Endothelial cell of umbilical vein (primary cell): ENCODE measurements at regions not wholly inside any gene's neighbourhood (a gene's known extent, or its start where the extent isn't known, plus 50 kb on each side); places are given as distances from the start of the nearest gene placed in this dataset.

Source experiments
- BruUV-seq: library from RNA; stranded (reverse); fragments of 400-500 nt; replicated peaks from 2 replicates; lab custom pipeline; 2021; lab: Mats Ljungman, UMichigan
- CTCF ChIA-PET: fragments of 300-600, 350-600 bp; sonication (Branson Sonifier 250); formaldehyde crosslinking; loops from one replicate; lab custom pipeline; 2021; ENCODE audit warnings: antibody characterized with exemption, inconsistent platforms; lab: Charles Lee
- POLR2A ChIA-PET: fragments of 300-600, 350-600 bp; sonication (Branson Sonifier 250); formaldehyde crosslinking; loops from one replicate; lab custom pipeline; 2021; ENCODE audit warnings: antibody characterized with exemption, inconsistent platforms; lab: Charles Lee
- DNase-seq: peaks from one replicate; pipeline ENCODE4 v3.0.0-alpha.2; 2011; ENCODE audit warnings: low read depth, low spot score
- FAIRE-seq: peaks from 2 replicates; lab custom pipeline; 2011; peaks lifted over from hg19 to GRCh38; lab: Jason Lieb, UNC
- H2AFZ ChIP-seq: 2 replicates; pipeline ENCODE4 v1.6.0; 2012; ENCODE audit warnings: low read depth, low read length, control low read depth, inconsistent platforms
- H3K27ac ChIP-seq: 2 replicates; pipeline ENCODE4 v1.5.1; 2011; ENCODE audit warnings: low read depth, mild to moderate bottlenecking, control low read depth, low read length, moderate library complexity; ENCODE audit not compliant: insufficient read depth
- H3K27me3 ChIP-seq, 2 experiments: 2 replicates each; pipeline versions ENCODE4 v1.6.0 to v1.6.1; 2011; ENCODE audit warnings: low read length in 2 of 2, mixed read lengths in 1 of 2; ENCODE audit not compliant: control insufficient read depth in 2 of 2, insufficient read depth in 2 of 2
- H3K36me3 ChIP-seq, 2 experiments: 2 replicates in 1 of 2; 3 replicates in 1 of 2; pipeline ENCODE4 v1.5.1; 2011; ENCODE audit warnings: low read length in 2 of 2, mild to moderate bottlenecking in 1 of 2, moderate library complexity in 1 of 2; ENCODE audit not compliant: control insufficient read depth in 2 of 2, insufficient read depth in 2 of 2; ENCODE audit errors: extremely low read depth in 1 of 2
- H3K4me1 ChIP-seq: 3 replicates; pipeline ENCODE4 v1.5.1; 2011; ENCODE audit warnings: mild to moderate bottlenecking, low read length; ENCODE audit not compliant: control insufficient read depth, insufficient read depth; ENCODE audit errors: extremely low read depth
- H3K4me2 ChIP-seq: 2 replicates; pipeline ENCODE4 v1.6.1; 2011; ENCODE audit warnings: low read length, control low read depth, mixed read lengths; ENCODE audit not compliant: insufficient read depth
- H3K4me3 ChIP-seq, 3 experiments: fragments of 200-600 bp in 1 of 3; sonication (generic), shearing (Covaris generic) in 1 of 3; replicated peaks in 1 of 3; 2 replicates each; pipeline ENCODE4 v1.5.1; 2011 to 2016; ENCODE audit warnings: control low read depth in 3 of 3, low read length in 3 of 3, mild to moderate bottlenecking in 2 of 3, inconsistent platforms in 1 of 3, low read depth in 1 of 3, moderate library complexity in 1 of 3; ENCODE audit not compliant: insufficient read depth in 1 of 3
- H3K79me2 ChIP-seq: 2 replicates; pipeline ENCODE4 v1.6.0; 2012; ENCODE audit warnings: low read length, inconsistent platforms; ENCODE audit not compliant: control insufficient read depth, insufficient read depth
- H3K9ac ChIP-seq: replicated peaks from 2 replicates; pipeline ENCODE3; 2011; ENCODE audit warnings: low read length, control low read depth; ENCODE audit not compliant: insufficient read depth; ENCODE audit errors: extremely low read depth
- H3K9me1 ChIP-seq: replicated peaks from 3 replicates; pipeline ENCODE4 v1.6.0; 2011; ENCODE audit warnings: mild to moderate bottlenecking, low read length; ENCODE audit not compliant: control insufficient read depth, insufficient read depth; ENCODE audit errors: extremely low read depth
- H3K9me3 ChIP-seq: replicated peaks from 2 replicates; pipeline ENCODE4 v1.5.1; 2012; ENCODE audit warnings: low read length, inconsistent platforms; ENCODE audit not compliant: control insufficient read depth, insufficient read depth
- H4K20me1 ChIP-seq: replicated peaks from 2 replicates; pipeline ENCODE3; 2011; ENCODE audit warnings: mild to moderate bottlenecking, low read length; ENCODE audit not compliant: control insufficient read depth, insufficient read depth; ENCODE audit errors: extremely low read depth
- CTCF ChIP-seq, 2 donors: IDR thresholded peaks; 1 replicate in 1 of 2; 2 replicates in 1 of 2; pipeline ENCODE4 v1.5.1; 2011; ENCODE audit warnings: low read length in 2 of 2, mild to moderate bottlenecking in 2 of 2, moderate library complexity in 2 of 2, control low read depth in 1 of 2, inconsistent platforms in 1 of 2, low read depth in 1 of 2; ENCODE audit not compliant: insufficient read depth in 1 of 2; ENCODE audit errors: extremely low read depth in 1 of 2
- EZH2 ChIP-seq: IDR thresholded peaks from 2 replicates; pipeline ENCODE4 v1.6.1; 2012; ENCODE audit warnings: borderline replicate concordance, low read depth, mild to moderate bottlenecking, moderate library complexity, low read length, inconsistent platforms; ENCODE audit not compliant: severe bottlenecking
- FOS ChIP-seq: IDR thresholded peaks from 2 replicates; pipeline ENCODE4 v1.6.1; 2011; ENCODE audit warnings: mild to moderate bottlenecking, low read length, moderate library complexity, borderline replicate concordance; ENCODE audit not compliant: insufficient read depth
- GATA2 ChIP-seq: IDR thresholded peaks from 2 replicates; pipeline ENCODE4 v1.7.0; 2011; ENCODE audit warnings: low read depth, mild to moderate bottlenecking, moderate library complexity, mixed read lengths, low read length; ENCODE audit not compliant: insufficient read length, insufficient read depth
- JUN ChIP-seq: IDR thresholded peaks from 2 replicates; pipeline ENCODE4 v1.6.1; 2011; ENCODE audit warnings: borderline replicate concordance, low read depth; ENCODE audit not compliant: insufficient read length, insufficient read depth
- MAX ChIP-seq: IDR thresholded peaks from 2 replicates; pipeline ENCODE4 v1.6.1; 2011; ENCODE audit not compliant: insufficient read depth, insufficient read length
- MYC ChIP-seq: IDR thresholded peaks from one replicate; pipeline ENCODE4 v1.6.1; 2011; ENCODE audit warnings: mild to moderate bottlenecking, low read depth, low read length
- POLR2A ChIP-seq: IDR thresholded peaks from 2 replicates; pipeline ENCODE4 v1.6.1; 2012; ENCODE audit warnings: low read depth, mild to moderate bottlenecking, control low read depth, low read length
- POLR2AphosphoS5 ChIP-seq: IDR thresholded peaks from 2 replicates; pipeline ENCODE4 v1.6.1; 2012; ENCODE audit warnings: low read depth, mild to moderate bottlenecking, control low read depth, low read length, moderate library complexity; ENCODE audit not compliant: insufficient read depth
- dilution Hi-C: fragments of 300-500 bp; cut with MboI; formaldehyde crosslinking; loops from one replicate; pipeline ENCODE4 v1.15.0; 2019; ENCODE audit warnings: low sequenced_read_pairs; ENCODE audit not compliant: extremely low pct_ligation_motif_present
- intact Hi-C: fragments of 100-400 bp; cut with micrococcal nuclease; formaldehyde crosslinking; loops from one replicate; pipeline ENCODE4 v1.10.0; 2022

GRCh38 chr1:234730770-234731568 is 121.0 kb upstream of the IRF2BP2 start:
- H3K79me2 ChIP-seq, result no peaks in the 10 kb centered on the region
- intact Hi-C loops, result loop anchor here (1.0 kb wide), 1 partner anchor 13 kb away; no protein-coding TSS in a partner anchor
- ChIA-PET POLR2A (interaction anchor here (0.7 kb wide), 1 partner anchor 119 kb away, joined by 3 read pairs; no protein-coding TSS in a partner anchor), CTCF (interaction anchor here (0.6 to 1.2 kb wide), 3 partner anchors 131 to 362 kb away, joined by 3 read pairs; no protein-coding TSS in a partner anchor)
- DNase-seq (no peak), FAIRE-seq (peak; percentile 70)
- no peaks in the 10 kb centered on the region for H3K27me3 ChIP-seq
- H3K4me2 ChIP-seq, result no peak overlapping the region
- no peak overlapping the region for H3K4me3 ChIP-seq
- H3K9ac ChIP-seq, result no peak overlapping the region
- no peaks in the 10 kb centered on the region for H3K36me3 ChIP-seq
- dilution Hi-C loops, result loop anchor here (25.0 kb wide), 1 partner anchor 106 kb away; no protein-coding TSS in a partner anchor
- no TSS peak for BruUV-seq
- peaks cover 24% of the 10 kb centered on the region for H3K4me1 ChIP-seq
- H4K20me1 ChIP-seq, result no peaks in the 10 kb centered on the region
- H3K27ac ChIP-seq, result no peak overlapping the region
- H3K9me1 ChIP-seq, result no peaks in the 10 kb centered on the region
- TF ChIP-seq MAX (no peak), POLR2AphosphoS5 (no peak), GATA2 (no peak), MYC (no peak), EZH2 (no peak), JUN (peak; percentile 63), CTCF (IDR thresholded peaks at IDR 0.05; ENCODE audit: extremely low read depth in 1 of 2, insufficient read depth in 1 of 2, low read depth in 1 of 2, low read length in 2 of 2) (no peak), POLR2A (no peak), FOS (peak; percentile 85)
- no peaks in the 10 kb centered on the region for H3K9me3 ChIP-seq
- H2AFZ ChIP-seq, result no peak overlapping the region
